ENCODE measurements at regions not wholly inside any gene's neighbourhood (a gene's known extent, or its start where the extent isn't known, plus 50 kb on each side); places are given as distances from the start of the nearest gene placed in this dataset.

GRCh38 chr12:115464661-115465060, 780.7 kb upstream of the TBX3 start:
- Histone ChIP-seq H3K4me3 (ENCODE audit: low read depth in 1 of 3, low read length in 3 of 3) (no peak overlapping the region), H3K36me3 (ENCODE audit: control insufficient read depth in 4 of 4, insufficient read depth in 3 of 4, low read depth in 1 of 4, low read length in 3 of 4) (no peaks in the 10 kb centered on the region), H3K27ac (ENCODE audit: low read depth in 1 of 2, low read length in 2 of 2) (no peak overlapping the region), H3K27me3 (ENCODE audit: control insufficient read depth in 4 of 4, insufficient read depth in 4 of 4, low read length in 3 of 4) (no peaks in the 10 kb centered on the region), H3K4me1 (ENCODE audit: control insufficient read depth in 4 of 4, insufficient read depth in 4 of 4, low read length in 3 of 4) (no peaks in the 10 kb centered on the region), H3K9ac (ENCODE audit: low read depth in 1 of 2, low read length in 2 of 2) (no peak overlapping the region), H3K9me3 (ENCODE audit: control insufficient read depth in 4 of 4, low read length in 3 of 4) (no peaks in the 10 kb centered on the region)
- no peak for DNase-seq (ENCODE audit: low spot score)
- no peak for TF ChIP-seq FOXA2 (IDR thresholded peaks at IDR 0.05)
- no peak for TF ChIP-seq ZBTB33 (IDR thresholded peaks at IDR 0.05)
- TF ChIP-seq ATF3 (IDR thresholded peaks at IDR 0.05) = no peak
- TF ChIP-seq SP1 (IDR thresholded peaks at IDR 0.05) = no peak
- TF ChIP-seq REST (IDR thresholded peaks at IDR 0.05) = no peak
- TF ChIP-seq HNF4A (conservative IDR thresholded peaks at IDR 0.05) = no peak
- no peak for TF ChIP-seq HNF4G (IDR thresholded peaks at IDR 0.05)
- TF ChIP-seq RAD21 (IDR thresholded peaks at IDR 0.05) = no peak
- no peak for TF ChIP-seq FOXA1 (IDR thresholded peaks at IDR 0.05)
- WGBS = 86% methylated on average over 7 of the region's 7 CpGs

- H3K4me1 ChIP-seq (ENCODE audit: control insufficient read depth in 4 of 4, insufficient read depth in 4 of 4, low read length in 3 of 4) = no peaks in the 10 kb centered on the region
- TF ChIP-seq TAF1 (conservative IDR thresholded peaks at IDR 0.05) (no peak), REST (IDR thresholded peaks at IDR 0.05) (no peak), NR2F2 (IDR thresholded peaks at IDR 0.05) (no peak), ZBTB33 (IDR thresholded peaks at IDR 0.05) (no peak), EGR1 (IDR thresholded peaks at IDR 0.05; ENCODE audit: low read depth in 2 of 2) (no peak), FOXA1 (IDR thresholded peaks at IDR 0.05) (no peak), HNF4A (conservative IDR thresholded peaks at IDR 0.05) (no peak), HNF4G (IDR thresholded peaks at IDR 0.05) (no peak), SP1 (IDR thresholded peaks at IDR 0.05) (no peak), YY1 (IDR thresholded peaks at IDR 0.05) (no peak), ATF3 (IDR thresholded peaks at IDR 0.05) (no peak), JUND (IDR thresholded peaks at IDR 0.05) (no peak), MAX (IDR thresholded peaks at IDR 0.05) (no peak), RAD21 (IDR thresholded peaks at IDR 0.05) (no peak), FOXA2 (IDR thresholded peaks at IDR 0.05) (no peak), CTCF (IDR thresholded peaks at IDR 0.05; ENCODE audit: low read depth, low read length, missing input control) (no peak)
- no peaks in the 10 kb centered on the region for H3K9me3 ChIP-seq (ENCODE audit: control insufficient read depth in 4 of 4, low read length in 3 of 4)
- DNase-seq (ENCODE audit: low spot score) = no peak
- no peak overlapping the region for H3K9ac ChIP-seq (ENCODE audit: low read depth in 1 of 2, low read length in 2 of 2)
- H3K27ac ChIP-seq (ENCODE audit: low read depth in 1 of 2, low read length in 2 of 2) = no peak overlapping the region
- no peak overlapping the region for H3K4me3 ChIP-seq (ENCODE audit: low read depth in 1 of 3, low read length in 3 of 3)
- H3K36me3 ChIP-seq (ENCODE audit: control insufficient read depth in 4 of 4, insufficient read depth in 3 of 4, low read depth in 1 of 4, low read length in 3 of 4) = no peaks in the 10 kb centered on the region
- WGBS = 78% methylated on average over 9 of the region's 9 CpGs
- no peaks in the 10 kb centered on the region for H3K27me3 ChIP-seq (ENCODE audit: control insufficient read depth in 4 of 4, insufficient read depth in 4 of 4, low read length in 3 of 4)
These were observed 780.2 kb upstream of the TBX3 start for GRCh38 chr12:115464111-115464581.

All from liver (tissue), 8 donors.